Activated CD4-positive, CD25-positive, alpha-beta regulatory T cell treated with anti-CD3 and anti-CD28 coated beads, Interleukin-2, amount 50 U/mL, for 24 hours (primary cell): ENCODE measurements at regions not wholly inside any gene's neighbourhood (a gene's known extent, or its start where the extent isn't known, plus 50 kb on each side); places are given as distances from the start of the nearest gene placed in this dataset.

Experiments
- ATAC-seq, 2 donors: fragments of 150-1000 bp; cut with Tn5 transposase; one replicate each; pipeline ENCODE4 v1.10.0; 2021; ENCODE audit warnings: mild to moderate bottlenecking in 1 of 2, moderate library complexity in 1 of 2

DNA sequence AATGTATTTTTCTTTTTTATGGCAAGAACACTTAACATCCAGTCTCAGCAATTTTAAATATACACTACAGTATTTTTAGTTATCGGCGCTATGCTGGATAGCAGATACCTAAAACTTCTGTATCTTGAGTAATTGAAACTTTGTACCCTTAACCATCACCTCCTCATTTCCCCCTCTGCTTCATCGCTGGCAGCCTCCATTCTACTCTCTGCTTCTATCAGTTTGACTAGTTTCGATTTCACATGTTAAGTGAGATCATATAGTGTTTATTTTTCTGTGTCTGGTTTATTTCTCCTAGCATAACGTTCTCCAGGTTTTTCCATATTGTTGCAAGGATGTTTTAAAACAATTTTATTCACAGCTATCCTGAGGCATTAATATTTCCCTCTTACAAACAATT is 340.8 kb upstream of the SLC10A2 start:
- ATAC-seq: no peak

- ATAC-seq: no peak
These were observed 339.1 kb upstream of the SLC10A2 start for GRCh38 chr13:103405297-103405696.

GRCh38 chr13:103403814-103404213 is 337.6 kb upstream of the SLC10A2 start:
- no peak for ATAC-seq

GRCh38 chr13:103403148-103403740 is 337.0 kb upstream of the SLC10A2 start:
- ATAC-seq: no peak

DNA sequence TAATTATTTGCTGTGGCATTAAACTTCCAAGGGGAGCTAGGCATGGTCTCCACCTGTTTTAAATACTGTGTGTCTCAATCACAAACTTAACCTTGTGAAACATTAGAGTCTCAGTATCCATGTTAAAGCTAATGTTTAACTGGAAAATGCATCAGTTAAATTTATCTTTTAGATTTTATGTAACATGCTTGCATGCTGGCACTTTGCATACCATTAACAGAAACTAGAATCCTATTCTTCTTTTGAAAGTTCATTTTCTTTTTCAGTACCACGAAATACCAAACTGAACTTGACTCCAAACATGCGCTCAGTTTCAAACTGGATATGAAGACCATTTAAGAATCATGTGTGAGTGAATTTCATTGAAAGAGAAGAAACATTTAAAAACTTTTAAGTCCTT is 328.9 kb upstream of the SLC10A2 start:
- ATAC-seq: no peak

DNA sequence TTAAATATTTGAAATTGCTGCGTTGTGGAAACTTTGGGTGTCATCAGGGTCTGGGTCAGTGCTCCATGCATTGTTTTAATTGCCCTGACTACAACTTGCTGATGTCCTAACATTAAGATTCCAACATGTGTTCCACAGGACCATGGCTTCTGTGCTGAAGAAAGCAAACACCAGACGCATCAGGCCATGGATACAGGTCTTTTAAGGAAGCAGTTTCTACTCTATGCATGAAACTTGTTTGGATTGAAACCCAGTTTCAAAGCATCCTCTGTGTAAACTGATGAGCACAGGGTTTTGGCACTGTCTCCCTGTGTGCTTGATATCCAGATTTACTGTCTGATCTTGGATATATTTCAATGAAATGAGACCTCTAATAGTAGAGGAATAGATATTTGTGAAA is 328.4 kb upstream of the SLC10A2 start:
- no peak for ATAC-seq

- ATAC-seq: no peak
These were observed 325.7 kb upstream of the SLC10A2 start for GRCh38 chr13:103391936-103392335.

- ATAC-seq: no peak
These were observed 322.6 kb upstream of the SLC10A2 start for GRCh38 chr13:103388839-103389238.

DNA sequence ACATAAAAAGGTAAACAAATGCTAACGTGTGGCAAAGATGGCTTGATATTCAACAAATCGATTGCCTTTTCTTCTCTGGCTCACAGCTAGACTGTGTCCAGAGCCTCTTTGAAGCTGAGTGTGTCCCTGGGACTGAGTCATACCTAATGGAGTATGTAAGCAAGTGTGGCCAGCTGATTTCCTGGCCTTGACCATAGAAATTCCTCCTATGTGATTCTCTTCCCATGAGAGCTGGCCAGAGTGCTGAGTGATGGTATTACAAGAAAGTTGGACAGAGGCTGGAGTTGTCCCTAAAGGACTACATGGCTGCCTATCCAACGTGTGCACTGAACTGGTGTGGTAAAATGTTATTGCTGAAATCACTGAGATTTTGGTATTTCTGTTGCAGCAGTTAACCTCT is 320.1 kb upstream of the SLC10A2 start:
- ATAC-seq: no peak

GRCh38 chr13:103373916-103374315 is 307.7 kb upstream of the SLC10A2 start:
- no peak for ATAC-seq

- ATAC-seq: no peak
These were observed 305.1 kb upstream of the SLC10A2 start for GRCh38 chr13:103371271-103371670.

GRCh38 chr13:103370790-103371189 is 304.6 kb upstream of the SLC10A2 start:
- ATAC-seq: no peak

DNA sequence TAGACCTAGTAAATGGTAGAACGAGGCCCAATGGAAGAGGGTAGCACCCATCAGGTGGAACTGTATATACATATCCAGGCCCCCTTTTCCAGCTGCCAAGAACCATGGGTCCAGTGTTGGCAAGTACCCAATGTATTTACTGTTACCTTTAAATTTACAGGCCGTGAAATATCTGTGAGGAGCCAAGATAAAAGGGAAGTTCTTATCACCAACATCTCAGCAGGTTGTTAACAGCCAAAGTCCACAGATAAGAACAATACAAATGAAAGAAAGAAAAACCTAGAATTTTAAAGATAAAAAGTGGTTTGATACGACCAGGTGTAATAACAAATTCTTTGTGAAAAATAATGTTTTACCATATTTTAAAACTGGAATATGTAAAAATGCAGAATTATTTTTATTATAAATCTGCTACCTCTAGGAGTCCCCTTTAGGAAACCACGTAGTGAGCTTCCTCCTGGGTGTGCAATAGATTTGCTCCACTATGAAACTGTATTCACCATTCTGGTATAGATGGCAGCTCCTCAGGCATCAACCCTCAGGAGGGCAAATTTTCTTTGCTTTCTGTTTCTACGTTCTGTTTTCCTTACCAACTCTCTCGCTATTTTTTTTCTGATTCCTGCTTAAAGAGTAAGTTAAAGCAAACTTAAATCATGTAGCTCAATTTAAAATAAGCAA is 292.2 kb upstream of the SLC10A2 start:
- ATAC-seq: no peak

GRCh38 chr13:103356226-103356864 is 290.1 kb upstream of the SLC10A2 start:
- ATAC-seq: no peak

DNA sequence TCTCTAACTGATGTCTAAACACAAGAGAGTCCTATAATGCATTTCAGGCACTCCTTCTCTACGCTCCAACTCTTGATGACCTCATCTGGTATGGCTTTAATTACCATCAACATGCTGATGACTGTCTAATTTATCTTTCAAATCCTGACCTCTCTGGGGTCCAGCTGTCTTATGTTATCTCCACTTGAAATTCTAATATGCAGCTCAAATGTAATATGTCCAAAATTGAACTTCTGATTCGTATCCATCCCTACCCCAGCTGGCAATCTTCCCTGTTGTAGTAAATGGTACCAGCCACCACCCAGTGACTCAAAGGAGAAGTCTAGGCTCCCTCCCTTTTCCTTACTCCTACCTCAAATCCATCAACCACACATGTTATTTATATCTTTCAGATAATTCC is 288.0 kb upstream of the SLC10A2 start:
- ATAC-seq: no peak

DNA sequence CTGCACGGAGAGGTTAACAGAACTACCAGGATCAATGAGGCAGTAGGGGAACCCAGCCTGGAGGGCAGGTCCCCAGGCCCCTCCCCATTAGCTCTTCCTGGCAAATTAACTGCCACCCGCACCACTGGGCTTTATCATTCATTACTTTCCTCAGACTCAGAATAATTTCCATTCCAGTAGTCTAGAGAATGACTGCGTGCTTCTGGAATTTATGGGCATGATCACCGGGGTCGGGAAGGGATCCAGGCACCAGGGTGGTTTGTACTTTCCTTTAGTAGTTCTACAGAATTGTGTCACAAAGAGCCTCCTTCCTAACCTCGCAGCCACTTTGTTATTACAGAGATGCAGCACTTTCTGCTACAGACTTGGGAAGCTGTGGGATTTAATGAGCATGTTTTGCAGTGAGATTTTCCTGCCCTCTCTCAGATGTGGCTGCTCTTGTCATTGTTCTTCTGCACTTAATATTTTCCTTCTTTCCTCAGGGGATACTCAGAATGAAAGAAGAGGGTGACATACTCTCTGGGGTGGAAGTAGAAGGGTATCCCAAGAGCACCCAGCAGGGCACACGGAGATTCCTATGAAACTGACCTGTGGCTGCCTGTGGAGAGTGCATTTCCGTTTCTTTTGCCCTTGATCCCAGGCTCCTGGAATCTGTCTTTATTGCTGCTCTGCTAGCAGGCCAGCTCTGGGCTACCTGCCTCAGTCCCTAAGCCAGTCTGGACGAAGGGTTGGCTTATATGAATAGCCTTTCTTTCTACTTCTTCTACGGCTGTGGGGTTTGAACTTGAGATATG is 285.0 kb upstream of the SLC10A2 start:
- ATAC-seq: no peak

GRCh38 chr13:103350147-103350546 is 283.9 kb upstream of the SLC10A2 start:
- ATAC-seq: no peak

DNA sequence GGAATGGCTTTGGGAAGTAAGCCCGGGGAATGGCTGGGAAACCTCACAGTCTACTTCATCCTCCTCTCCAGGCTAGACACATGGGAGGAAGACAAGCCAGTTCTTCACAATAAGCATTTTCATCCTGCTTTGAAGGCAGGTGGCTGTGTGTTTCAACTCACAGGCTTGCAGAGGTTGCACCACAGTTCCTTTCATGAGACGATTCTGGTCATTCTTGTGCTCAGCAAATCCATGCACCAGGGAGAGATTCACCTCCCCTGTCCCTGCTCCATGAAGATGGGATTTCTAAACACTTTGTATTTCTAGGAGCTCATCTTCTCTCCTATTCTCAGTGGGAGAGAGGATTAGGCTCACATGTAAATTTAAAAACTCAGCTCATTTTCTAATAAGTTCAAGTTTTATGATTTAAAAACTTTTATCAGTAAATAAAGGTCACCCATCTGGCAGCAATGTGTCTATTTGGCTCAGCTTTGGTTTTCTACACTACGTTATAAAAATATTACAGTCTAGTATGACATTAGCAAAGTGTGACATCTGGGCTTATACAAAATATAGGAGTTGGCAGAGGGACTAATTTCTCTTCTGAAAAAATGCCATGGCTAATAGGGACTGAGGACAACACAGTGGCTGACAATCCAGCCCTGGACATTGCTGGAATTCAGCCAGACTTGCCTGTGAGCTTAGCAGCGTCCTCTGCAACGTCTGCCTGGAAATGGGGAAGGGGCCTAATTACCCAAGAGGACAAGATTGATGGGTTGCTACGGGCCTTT is 283.2 kb upstream of the SLC10A2 start:
- no peak for ATAC-seq

GRCh38 chr13:103335241-103335640 is 269.0 kb upstream of the SLC10A2 start:
- no peak for ATAC-seq

DNA sequence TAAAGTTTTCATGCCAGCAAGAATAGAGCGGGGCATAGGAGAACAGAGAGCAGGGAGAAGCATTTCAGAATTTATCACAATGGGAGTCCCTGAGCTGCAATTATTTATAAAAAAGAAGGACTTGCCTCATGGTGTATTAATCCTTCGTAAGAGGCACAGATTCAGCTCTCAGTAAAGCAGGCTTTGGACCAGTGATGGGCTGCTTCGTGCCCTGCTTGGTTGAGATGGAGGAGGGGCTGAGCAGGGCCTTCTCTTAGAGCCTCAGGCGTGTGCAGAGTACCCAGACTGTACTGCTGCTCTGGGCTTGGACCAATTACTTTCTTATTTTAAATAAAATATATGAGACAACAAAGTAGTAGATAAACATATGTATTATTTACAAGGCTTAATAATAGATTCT is 265.7 kb upstream of the SLC10A2 start:
- ATAC-seq: no peak

- ATAC-seq: no peak
These were observed 262.7 kb upstream of the SLC10A2 start for GRCh38 chr13:103328899-103329298.

DNA sequence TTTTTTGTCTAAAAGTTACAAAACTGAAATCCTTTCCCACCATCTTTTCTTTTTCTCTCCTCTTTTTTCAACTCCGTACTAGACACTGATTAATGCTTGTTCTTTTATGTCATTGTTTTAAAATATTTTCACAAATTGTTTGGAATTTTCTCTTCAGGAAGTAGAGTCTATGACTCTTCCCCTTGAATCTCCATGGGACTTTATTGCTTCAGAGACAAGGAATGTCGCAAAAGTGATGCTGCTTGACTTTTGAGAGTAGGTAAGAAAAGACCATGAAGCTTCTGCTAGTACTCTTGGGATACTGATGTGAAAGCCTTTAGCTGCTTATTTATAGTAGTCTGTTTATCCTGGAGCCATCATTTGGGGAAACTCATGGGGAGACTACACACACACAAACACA is 260.1 kb upstream of the SLC10A2 start:
- ATAC-seq: no peak

DNA sequence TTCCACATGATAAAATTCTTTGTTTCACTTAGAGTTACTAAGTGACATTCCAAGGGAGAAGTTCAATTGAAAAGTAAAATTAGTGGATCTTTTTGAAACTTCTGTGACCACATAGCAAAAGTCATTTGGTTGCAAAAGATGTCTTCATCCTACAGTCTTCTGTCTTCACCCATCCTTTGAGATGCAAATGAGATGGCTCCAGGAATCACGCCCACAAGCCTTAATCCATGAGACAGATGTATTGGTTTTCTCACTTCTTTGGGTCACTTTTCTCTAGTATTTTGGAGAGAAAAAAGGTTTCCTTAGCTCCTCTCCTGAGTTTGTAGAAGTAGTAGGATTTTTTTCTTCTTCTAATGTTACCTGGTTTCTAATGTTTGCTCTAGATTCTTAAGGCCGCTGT is 259.5 kb upstream of the SLC10A2 start:
- no peak for ATAC-seq
